GM20000 (cell line): ENCODE measurements at regions not wholly inside any gene's neighbourhood (a gene's known extent, or its start where the extent isn't known, plus 50 kb on each side); places are given as distances from the start of the nearest gene placed in this dataset.
"Not testable (repeated sequence)": the region's sequence is repeated elsewhere in the genome, so short reads cannot be mapped to it uniquely, and the experiment has no call there.

ENCODE experiments used
- DNase-seq: peaks from one replicate; pipeline ENCODE4 v3.0.0; 2012; ENCODE audit warnings: low spot score
- TF ChIP-seq, protein P1 (sequence below): IDR thresholded peaks from 2 replicates; pipeline ENCODE4 v1.5.1; 2012; ENCODE audit warnings: mild to moderate bottlenecking, control low read depth; ENCODE audit errors: extremely low read depth, missing control alignments

DNA sequence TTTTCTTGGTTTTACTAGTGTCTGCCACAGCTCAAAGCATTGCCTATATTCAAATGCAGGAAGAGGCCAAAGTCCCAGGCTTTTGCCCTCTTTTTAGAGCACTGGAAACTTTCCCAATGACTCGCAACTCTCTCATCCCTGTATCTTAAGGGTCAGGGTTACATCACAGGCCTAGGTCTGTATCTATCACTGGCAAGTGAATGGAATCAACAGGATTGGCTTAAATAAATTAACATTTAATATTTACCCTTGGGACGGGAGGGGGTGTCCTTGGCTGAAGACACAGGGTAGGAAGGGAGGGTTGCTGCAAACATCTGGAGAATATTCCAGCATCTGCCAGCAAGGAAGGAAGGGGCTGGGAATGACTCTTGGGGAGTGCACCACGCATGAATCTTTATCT, 242.6 kb downstream of the SLC4A3 start:
- DNase-seq = no peak
- TF ChIP-seq, protein P1, sequence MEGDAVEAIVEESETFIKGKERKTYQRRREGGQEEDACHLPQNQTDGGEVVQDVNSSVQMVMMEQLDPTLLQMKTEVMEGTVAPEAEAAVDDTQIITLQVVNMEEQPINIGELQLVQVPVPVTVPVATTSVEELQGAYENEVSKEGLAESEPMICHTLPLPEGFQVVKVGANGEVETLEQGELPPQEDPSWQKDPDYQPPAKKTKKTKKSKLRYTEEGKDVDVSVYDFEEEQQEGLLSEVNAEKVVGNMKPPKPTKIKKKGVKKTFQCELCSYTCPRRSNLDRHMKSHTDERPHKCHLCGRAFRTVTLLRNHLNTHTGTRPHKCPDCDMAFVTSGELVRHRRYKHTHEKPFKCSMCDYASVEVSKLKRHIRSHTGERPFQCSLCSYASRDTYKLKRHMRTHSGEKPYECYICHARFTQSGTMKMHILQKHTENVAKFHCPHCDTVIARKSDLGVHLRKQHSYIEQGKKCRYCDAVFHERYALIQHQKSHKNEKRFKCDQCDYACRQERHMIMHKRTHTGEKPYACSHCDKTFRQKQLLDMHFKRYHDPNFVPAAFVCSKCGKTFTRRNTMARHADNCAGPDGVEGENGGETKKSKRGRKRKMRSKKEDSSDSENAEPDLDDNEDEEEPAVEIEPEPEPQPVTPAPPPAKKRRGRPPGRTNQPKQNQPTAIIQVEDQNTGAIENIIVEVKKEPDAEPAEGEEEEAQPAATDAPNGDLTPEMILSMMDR = no peak

DNA sequence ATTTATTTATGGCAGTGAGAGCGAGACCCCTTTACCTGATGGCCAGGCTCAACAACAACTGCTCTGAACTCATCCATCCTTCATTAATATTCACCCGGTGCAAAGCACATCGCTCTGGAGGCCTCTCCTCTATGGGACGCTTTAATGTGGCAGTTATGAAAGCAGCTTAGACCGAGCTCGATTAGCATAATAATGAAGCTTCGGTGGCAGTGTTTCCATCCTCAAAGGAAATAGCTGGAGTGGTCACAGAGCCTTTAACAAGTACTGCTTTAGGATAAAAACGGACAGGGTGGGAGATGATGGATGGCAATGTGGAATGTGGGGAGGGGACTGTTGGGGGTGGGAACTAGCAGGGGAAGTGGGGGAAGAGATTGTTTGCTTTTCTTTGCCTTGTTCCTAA, 243.9 kb downstream of the SLC4A3 start:
- TF ChIP-seq, protein P1 = no peak
- DNase-seq = no peak

DNA sequence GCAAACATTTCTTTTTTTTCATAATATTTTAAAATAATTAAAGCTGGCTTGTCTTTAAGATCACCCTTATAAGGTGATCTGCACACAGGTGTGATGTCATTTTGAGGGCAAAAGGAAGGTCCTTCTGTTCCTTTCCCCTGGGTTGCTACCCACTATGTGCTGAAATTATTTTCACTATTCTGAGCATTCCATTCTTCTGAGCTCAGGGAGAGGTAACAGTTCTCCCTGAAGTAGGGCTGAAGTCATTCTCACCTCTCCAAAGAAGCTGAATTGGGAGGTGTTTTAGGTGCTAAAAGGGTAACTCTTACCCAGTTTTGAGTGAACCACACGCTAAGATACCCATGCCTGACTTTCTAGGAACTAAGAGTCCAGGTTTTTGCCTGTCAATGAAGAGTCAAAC, 247.6 kb downstream of the SLC4A3 start:
- TF ChIP-seq, protein P1 = no peak
- DNase-seq = no peak

GRCh38 chr2:219875986-219876385, 248.6 kb downstream of the SLC4A3 start:
- not testable (repeated sequence) for DNase-seq

GRCh38 chr2:219876931-219877330, 249.5 kb downstream of the SLC4A3 start:
- DNase-seq = no peak
- TF ChIP-seq, protein P1 = no peak

- TF ChIP-seq, protein P1 = no peak
- no peak for DNase-seq
Measured at GRCh38 chr2:219877728-219878127, 250.3 kb downstream of the SLC4A3 start.

GRCh38 chr2:219878516-219878915, 251.1 kb downstream of the SLC4A3 start:
- no peak for DNase-seq
- TF ChIP-seq, protein P1 = no peak

- DNase-seq = no peak
- TF ChIP-seq, protein P1 = no peak
Measured at GRCh38 chr2:219881851-219882250, 254.4 kb downstream of the SLC4A3 start.
